ENCODE measurements at regions not wholly inside any gene's neighbourhood (a gene's known extent, or its start where the extent isn't known, plus 50 kb on each side); places are given as distances from the start of the nearest gene placed in this dataset.

- DNase-seq (ENCODE audit: unreplicated experiment) = no peak
- CTCF ChIA-PET = no interaction called here
- H3K9me3 Mint-ChIP-seq (ENCODE audit: unreplicated experiment) = no peaks in the 10 kb centered on the region
- H3K36me3 Mint-ChIP-seq (ENCODE audit: insufficient read depth, unreplicated experiment) = no peaks in the 10 kb centered on the region
- no peaks in the 10 kb centered on the region for H3K4me1 Mint-ChIP-seq (ENCODE audit: insufficient read depth, unreplicated experiment)
- POLR2A ChIA-PET = no interaction called here
- no peak overlapping the region for H3K4me3 Mint-ChIP-seq (ENCODE audit: unreplicated experiment)
- no TSS peak for BruUV-seq (replicated peaks)
- no peak for TF ChIP-seq CTCF (IDR thresholded peaks at IDR 0.05; ENCODE audit: unreplicated experiment)
- intact Hi-C loops (cut with micrococcal nuclease) = no loop called here
- H3K27ac Mint-ChIP-seq (ENCODE audit: low read depth, unreplicated experiment) = no peak overlapping the region
- peaks cover 65% of the 10 kb centered on the region for H3K27me3 Mint-ChIP-seq (ENCODE audit: insufficient read depth, unreplicated experiment)
Observed at GRCh38 chr3:128563439-128563838, 70.4 kb upstream of the GATA2 start.

- Mint-ChIP-seq H3K27me3 (ENCODE audit: insufficient read depth, unreplicated experiment) (peaks cover 69% of the 10 kb centered on the region), H3K36me3 (ENCODE audit: insufficient read depth, unreplicated experiment) (no peaks in the 10 kb centered on the region), H3K27ac (ENCODE audit: low read depth, unreplicated experiment) (no peak overlapping the region), H3K4me3 (ENCODE audit: unreplicated experiment) (no peak overlapping the region), H3K4me1 (ENCODE audit: insufficient read depth, unreplicated experiment) (no peaks in the 10 kb centered on the region), H3K9me3 (ENCODE audit: unreplicated experiment) (peaks cover 4% of the 10 kb centered on the region)
- POLR2A ChIA-PET = no interaction called here
- BruUV-seq (replicated peaks) = no TSS peak
- CTCF ChIA-PET = interaction anchor here (0.6 kb wide), 1 partner anchor 386 kb away, joined by 3 read pairs; no protein-coding TSS in a partner anchor
- TF ChIP-seq CTCF (IDR thresholded peaks at IDR 0.05; ENCODE audit: unreplicated experiment) = no peak
- no peak for DNase-seq (ENCODE audit: unreplicated experiment)
- intact Hi-C loops (cut with micrococcal nuclease) = no loop called here
Observed at GRCh38 chr3:128561504-128561903, 68.5 kb upstream of the GATA2 start.

- H3K27me3 Mint-ChIP-seq (ENCODE audit: insufficient read depth, unreplicated experiment) = peaks cover 67% of the 10 kb centered on the region
- ChIA-PET CTCF (no interaction called here), POLR2A (no interaction called here)
- H3K36me3 Mint-ChIP-seq (ENCODE audit: insufficient read depth, unreplicated experiment) = no peaks in the 10 kb centered on the region
- no peaks in the 10 kb centered on the region for H3K4me1 Mint-ChIP-seq (ENCODE audit: insufficient read depth, unreplicated experiment)
- peaks cover 8% of the 10 kb centered on the region for H3K9me3 Mint-ChIP-seq (ENCODE audit: unreplicated experiment)
- intact Hi-C loops (cut with micrococcal nuclease) = no loop called here
- TF ChIP-seq CTCF (IDR thresholded peaks at IDR 0.05; ENCODE audit: unreplicated experiment) = no peak
- no peak for DNase-seq (ENCODE audit: unreplicated experiment)
- BruUV-seq (replicated peaks) = no TSS peak
- H3K27ac Mint-ChIP-seq (ENCODE audit: low read depth, unreplicated experiment) = no peak overlapping the region
- no peak overlapping the region for H3K4me3 Mint-ChIP-seq (ENCODE audit: unreplicated experiment)
Observed at GRCh38 chr3:128560768-128561167, 67.8 kb upstream of the GATA2 start.

- Mint-ChIP-seq H3K36me3 (ENCODE audit: insufficient read depth, unreplicated experiment) (no peaks in the 10 kb centered on the region), H3K9me3 (ENCODE audit: unreplicated experiment) (peaks cover 8% of the 10 kb centered on the region), H3K4me1 (ENCODE audit: insufficient read depth, unreplicated experiment) (no peaks in the 10 kb centered on the region), H3K27ac (ENCODE audit: low read depth, unreplicated experiment) (no peak overlapping the region), H3K4me3 (ENCODE audit: unreplicated experiment) (no peak overlapping the region), H3K27me3 (ENCODE audit: insufficient read depth, unreplicated experiment) (peaks cover 58% of the 10 kb centered on the region)
- no peak for TF ChIP-seq CTCF (IDR thresholded peaks at IDR 0.05; ENCODE audit: unreplicated experiment)
- peak; percentile 35 for DNase-seq (ENCODE audit: unreplicated experiment)
- intact Hi-C loops (cut with micrococcal nuclease) = no loop called here
- BruUV-seq (replicated peaks) = no TSS peak
- POLR2A ChIA-PET = no interaction called here
- CTCF ChIA-PET = no interaction called here
Observed at GRCh38 chr3:128559486-128560225, 66.7 kb upstream of the GATA2 start.
